Endothelial cell of umbilical vein (primary cell): ENCODE measurements at regions not wholly inside any gene's neighbourhood (a gene's known extent, or its start where the extent isn't known, plus 50 kb on each side); places are given as distances from the start of the nearest gene placed in this dataset. TPM values are rescaled to one million over a fixed set of nuclear protein-coding genes. Genes with fewer than 3 reads are reported as not detected.

Experiments used
- BruUV-seq: library from RNA; stranded (reverse); fragments of 400-500 nt; replicated peaks from 2 replicates; lab custom pipeline; 2021; lab: Mats Ljungman, UMichigan
- CTCF ChIA-PET: fragments of 300-600, 350-600 bp; sonication (Branson Sonifier 250); formaldehyde crosslinking; loops from one replicate; lab custom pipeline; 2021; ENCODE audit warnings: antibody characterized with exemption, inconsistent platforms; lab: Charles Lee
- POLR2A ChIA-PET: fragments of 300-600, 350-600 bp; sonication (Branson Sonifier 250); formaldehyde crosslinking; loops from one replicate; lab custom pipeline; 2021; ENCODE audit warnings: antibody characterized with exemption, inconsistent platforms; lab: Charles Lee
- DNase-seq: peaks from one replicate; pipeline ENCODE4 v3.0.0-alpha.2; 2011; ENCODE audit warnings: low read depth, low spot score
- FAIRE-seq: peaks from 2 replicates; lab custom pipeline; 2011; peaks lifted over from hg19 to GRCh38; lab: Jason Lieb, UNC
- H2AFZ ChIP-seq: 2 replicates; pipeline ENCODE4 v1.6.0; 2012; ENCODE audit warnings: low read depth, low read length, control low read depth, inconsistent platforms
- H3K27ac ChIP-seq: 2 replicates; pipeline ENCODE4 v1.5.1; 2011; ENCODE audit warnings: low read depth, mild to moderate bottlenecking, control low read depth, low read length, moderate library complexity; ENCODE audit not compliant: insufficient read depth
- H3K27me3 ChIP-seq, 2 experiments: 2 replicates each; pipeline versions ENCODE4 v1.6.0 to v1.6.1; 2011; ENCODE audit warnings: low read length in 2 of 2, mixed read lengths in 1 of 2; ENCODE audit not compliant: control insufficient read depth in 2 of 2, insufficient read depth in 2 of 2
- H3K36me3 ChIP-seq, 2 experiments: 2 replicates in 1 of 2; 3 replicates in 1 of 2; pipeline ENCODE4 v1.5.1; 2011; ENCODE audit warnings: low read length in 2 of 2, mild to moderate bottlenecking in 1 of 2, moderate library complexity in 1 of 2; ENCODE audit not compliant: control insufficient read depth in 2 of 2, insufficient read depth in 2 of 2; ENCODE audit errors: extremely low read depth in 1 of 2
- H3K4me1 ChIP-seq: 3 replicates; pipeline ENCODE4 v1.5.1; 2011; ENCODE audit warnings: mild to moderate bottlenecking, low read length; ENCODE audit not compliant: control insufficient read depth, insufficient read depth; ENCODE audit errors: extremely low read depth
- H3K4me2 ChIP-seq: 2 replicates; pipeline ENCODE4 v1.6.1; 2011; ENCODE audit warnings: low read length, control low read depth, mixed read lengths; ENCODE audit not compliant: insufficient read depth
- H3K4me3 ChIP-seq, 3 experiments: fragments of 200-600 bp in 1 of 3; sonication (generic), shearing (Covaris generic) in 1 of 3; replicated peaks in 1 of 3; 2 replicates each; pipeline ENCODE4 v1.5.1; 2011 to 2016; ENCODE audit warnings: control low read depth in 3 of 3, low read length in 3 of 3, mild to moderate bottlenecking in 2 of 3, inconsistent platforms in 1 of 3, low read depth in 1 of 3, moderate library complexity in 1 of 3; ENCODE audit not compliant: insufficient read depth in 1 of 3
- H3K79me2 ChIP-seq: 2 replicates; pipeline ENCODE4 v1.6.0; 2012; ENCODE audit warnings: low read length, inconsistent platforms; ENCODE audit not compliant: control insufficient read depth, insufficient read depth
- H3K9ac ChIP-seq: replicated peaks from 2 replicates; pipeline ENCODE3; 2011; ENCODE audit warnings: low read length, control low read depth; ENCODE audit not compliant: insufficient read depth; ENCODE audit errors: extremely low read depth
- H3K9me1 ChIP-seq: replicated peaks from 3 replicates; pipeline ENCODE4 v1.6.0; 2011; ENCODE audit warnings: mild to moderate bottlenecking, low read length; ENCODE audit not compliant: control insufficient read depth, insufficient read depth; ENCODE audit errors: extremely low read depth
- H3K9me3 ChIP-seq: replicated peaks from 2 replicates; pipeline ENCODE4 v1.5.1; 2012; ENCODE audit warnings: low read length, inconsistent platforms; ENCODE audit not compliant: control insufficient read depth, insufficient read depth
- H4K20me1 ChIP-seq: replicated peaks from 2 replicates; pipeline ENCODE3; 2011; ENCODE audit warnings: mild to moderate bottlenecking, low read length; ENCODE audit not compliant: control insufficient read depth, insufficient read depth; ENCODE audit errors: extremely low read depth
- GATA2 ChIP-seq: IDR thresholded peaks from 2 replicates; pipeline ENCODE4 v1.7.0; 2011; ENCODE audit warnings: low read depth, mild to moderate bottlenecking, moderate library complexity, mixed read lengths, low read length; ENCODE audit not compliant: insufficient read length, insufficient read depth
- MYC ChIP-seq: IDR thresholded peaks from one replicate; pipeline ENCODE4 v1.6.1; 2011; ENCODE audit warnings: mild to moderate bottlenecking, low read depth, low read length
- dilution Hi-C: fragments of 300-500 bp; cut with MboI; formaldehyde crosslinking; loops from one replicate; pipeline ENCODE4 v1.15.0; 2019; ENCODE audit warnings: low sequenced_read_pairs; ENCODE audit not compliant: extremely low pct_ligation_motif_present
- intact Hi-C: fragments of 100-400 bp; cut with micrococcal nuclease; formaldehyde crosslinking; loops from one replicate; pipeline ENCODE4 v1.10.0; 2022
- microRNA counts: library from miRNA; unstranded; fragments of <30 nt; microRNA quantifications from one replicate; lab custom pipeline; 2016
- microRNA-seq: library from miRNA; unstranded; fragments of <30 nt; microRNA quantifications from one replicate; pipeline ENCODE4 v1.2.0, GENCODE V29; 2021; ENCODE audit warnings: borderline number of aligned reads, borderline replicate concordance
- small RNA-seq: library from RNA; depleted of rRNA; stranded (forward); fragments of <200 nt; gene quantifications from one replicate; pipeline ENCODE3, GENCODE V24; 2012; ENCODE audit warnings: low replicate concordance, low read depth; ENCODE audit not compliant: insufficient read depth, insufficient read length

DNA sequence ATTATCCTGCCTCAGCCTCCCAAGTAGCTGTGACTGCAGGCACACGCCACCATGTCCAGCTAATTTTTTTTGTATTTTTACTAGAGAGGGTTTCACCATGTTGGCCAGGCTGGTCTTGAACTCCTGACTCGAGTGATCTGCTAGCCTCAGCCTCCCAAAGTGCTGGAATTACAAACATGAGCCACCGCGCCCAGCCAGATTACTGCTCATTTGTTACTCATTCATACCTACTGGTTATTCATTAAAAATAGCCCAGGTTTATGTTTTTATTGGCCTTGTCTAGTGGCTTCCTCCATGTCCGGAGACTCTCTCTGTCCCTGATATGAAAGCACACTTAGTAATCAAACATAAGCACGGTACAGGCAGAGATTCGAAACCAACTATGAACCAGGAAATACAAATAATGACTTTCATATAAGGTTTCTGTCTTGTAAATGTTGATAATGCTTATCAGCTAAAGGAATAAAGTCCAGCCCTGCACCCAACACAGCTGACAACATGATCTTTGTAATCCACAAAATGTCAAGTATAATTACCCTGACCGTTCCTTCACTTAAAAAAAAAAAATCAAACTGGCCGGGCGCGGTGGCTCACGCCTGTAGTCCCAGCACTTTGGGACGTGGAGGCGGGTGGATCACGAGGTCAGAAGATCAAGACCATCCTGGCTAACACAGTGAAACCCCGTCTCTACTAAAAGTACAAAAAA, 50.4 kb upstream of the CXADR start:
- no peaks in the 10 kb centered on the region for H3K9me3 ChIP-seq
- ChIA-PET CTCF (interaction anchor here (1.2 kb wide), 1 partner anchor 12 kb away, joined by 5 read pairs; no protein-coding TSS in a partner anchor), POLR2A (no interaction called here)
- no TSS peak for BruUV-seq
- FAIRE-seq (peak; percentile 78), DNase-seq (peak; percentile 60)
- no peaks in the 10 kb centered on the region for H3K79me2 ChIP-seq
- intact Hi-C loops (no loop called here), dilution Hi-C loops (no loop called here)
- no peak overlapping the region for H3K27ac ChIP-seq
- peak overlapping the region; percentile 6 for H3K9ac ChIP-seq
- peaks cover 0 to 3% of the 10 kb centered on the region in 2 experiments for H3K27me3 ChIP-seq
- no peaks in the 10 kb centered on the region for H3K36me3 ChIP-seq
- TF ChIP-seq MYC, result no peak
- TF ChIP-seq GATA2, result peak; percentile 27
- no peak overlapping the region for H3K4me3 ChIP-seq
- H3K4me2 ChIP-seq, result peak overlapping the region; percentile 56
- peaks cover 2% of the 10 kb centered on the region for H3K4me1 ChIP-seq
- peak overlapping the region; percentile 42 for H2AFZ ChIP-seq
- no peaks in the 10 kb centered on the region for H3K9me1 ChIP-seq
- no peaks in the 10 kb centered on the region for H4K20me1 ChIP-seq

MicroRNAs in the stretch of these regions (microRNA counts, 767-probe panel; counts per million panel counts)
- microRNA hsa-let-7c (lab: Ali Mortazavi, UCI), result 14,622 counts per million, percentile 97 among the panel's probes with 10 or more counts
- 723 counts per million, percentile 96 among the panel's probes with 10 or more counts for microRNA hsa-miR-99a-5p (lab: Ali Mortazavi, UCI)

Small RNA genes in the stretch of these regions (microRNA-seq; reads per million reads assigned to microRNA genes)
- gene MIR125B2 (433 reads per million, percentile 74 among the genes with 10 or more reads in this experiment), gene MIR99A (16,586 reads per million, percentile 98 among the genes with 10 or more reads in this experiment), gene MIRLET7C (3,222 reads per million, percentile 92 among the genes with 10 or more reads in this experiment)

Small RNA genes in the stretch of these regions (small RNA-seq; reads per million reads assigned to genes)
- gene MIR125B2 (5.5 reads per million, percentile 41 among the genes with 10 or more reads in this experiment), gene MIR99A (719 reads per million, percentile 100 among the genes with 10 or more reads in this experiment), gene MIRLET7C (980 reads per million, percentile 100 among the genes with 10 or more reads in this experiment), gene RNU1-98P (not detected), gene RNU6-113P (not detected), gene RNU6-426P (not detected), gene SNORD74B (not detected)
